ENCODE measurements at regions not wholly inside any gene's neighbourhood (a gene's known extent, or its start where the extent isn't known, plus 50 kb on each side); places are given as distances from the start of the nearest gene placed in this dataset.

DNA sequence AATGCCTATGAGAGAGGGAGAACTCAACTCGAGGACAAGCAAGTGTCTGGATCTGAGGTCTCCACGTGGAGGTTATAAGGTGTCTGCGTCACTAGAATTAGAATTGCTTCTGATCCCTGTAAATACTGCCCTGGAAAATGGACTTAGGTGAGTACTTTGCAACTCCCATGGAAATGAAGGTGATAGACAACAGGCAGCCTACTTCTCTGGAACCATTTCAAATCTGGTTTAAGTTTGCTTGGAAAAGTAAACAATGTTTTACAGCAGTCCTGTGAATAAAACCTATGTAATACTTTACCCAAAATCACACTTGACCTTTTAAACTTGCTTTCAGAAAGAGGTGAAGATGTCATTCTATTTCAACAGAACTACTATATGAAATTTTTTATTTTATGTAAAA, 70.1 kb upstream of the TENT5A start:
- H3K4me1 ChIP-seq (ENCODE audit: control insufficient read depth, insufficient read depth, low read length) = no peaks in the 10 kb centered on the region

GRCh38 chr6:81821449-81821848, 69.0 kb upstream of the TENT5A start:
- Histone ChIP-seq H3K36me3 (ENCODE audit: control insufficient read depth in 2 of 2, insufficient read depth in 1 of 2, low read length in 2 of 2) (no peaks in the 10 kb centered on the region), H3K9me3 (ENCODE audit: control insufficient read depth, insufficient read depth, low read depth, low read length) (no peaks in the 10 kb centered on the region), H3K4me3 (ENCODE audit: low read depth, low read length) (no peak overlapping the region), H3K4me1 (ENCODE audit: control insufficient read depth, insufficient read depth, low read length) (peaks cover under 1% of the 10 kb centered on the region; the same call in 1 of the 2 replicates), H3K27ac (ENCODE audit: extremely low read depth, low read depth, low read length) (no peak overlapping the region)
- TF ChIP-seq, protein P1, sequence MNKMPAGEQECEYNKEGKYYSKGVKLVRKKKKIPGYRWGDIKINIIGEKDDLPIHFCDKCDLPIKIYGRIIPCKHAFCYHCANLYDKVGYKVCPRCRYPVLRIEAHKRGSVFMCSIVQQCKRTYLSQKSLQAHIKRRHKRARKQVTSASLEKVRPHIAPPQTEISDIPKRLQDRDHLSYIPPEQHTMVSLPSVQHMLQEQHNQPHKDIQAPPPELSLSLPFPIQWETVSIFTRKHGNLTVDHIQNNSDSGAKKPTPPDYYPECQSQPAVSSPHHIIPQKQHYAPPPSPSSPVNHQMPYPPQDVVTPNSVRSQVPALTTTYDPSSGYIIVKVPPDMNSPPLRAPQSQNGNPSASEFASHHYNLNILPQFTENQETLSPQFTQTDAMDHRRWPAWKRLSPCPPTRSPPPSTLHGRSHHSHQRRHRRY (tag by site-specific recombination; IDR thresholded peaks at IDR 0.05) = no peak
- TF ChIP-seq ZNF544 (tag by site-specific recombination; IDR thresholded peaks at IDR 0.05) = no peak
- TF ChIP-seq ZNF37A (tag by site-specific recombination; IDR thresholded peaks at IDR 0.05) = no peak
- CTCF ChIA-PET = no interaction called here
- POLR2A ChIA-PET = no interaction called here

More for the DNA sequence above, 70.1 kb upstream of the TENT5A start:
- Histone ChIP-seq H3K4me3 (ENCODE audit: low read depth, low read length) (no peak overlapping the region), H3K36me3 (ENCODE audit: control insufficient read depth in 2 of 2, insufficient read depth in 1 of 2, low read length in 2 of 2) (no peaks in the 10 kb centered on the region), H3K9me3 (ENCODE audit: control insufficient read depth, insufficient read depth, low read depth, low read length) (no peaks in the 10 kb centered on the region), H3K27ac (ENCODE audit: extremely low read depth, low read depth, low read length) (no peak overlapping the region)
- ChIA-PET POLR2A (no interaction called here), CTCF (no interaction called here)
- TF ChIP-seq ZNF549 (tag by site-specific recombination; IDR thresholded peaks at IDR 0.05) (0 out of 2 replicates have a peak, but pooled peaks have one; percentile 32), ZNF398 (tag by site-specific recombination; IDR thresholded peaks at IDR 0.05) (no peak)

DNA sequence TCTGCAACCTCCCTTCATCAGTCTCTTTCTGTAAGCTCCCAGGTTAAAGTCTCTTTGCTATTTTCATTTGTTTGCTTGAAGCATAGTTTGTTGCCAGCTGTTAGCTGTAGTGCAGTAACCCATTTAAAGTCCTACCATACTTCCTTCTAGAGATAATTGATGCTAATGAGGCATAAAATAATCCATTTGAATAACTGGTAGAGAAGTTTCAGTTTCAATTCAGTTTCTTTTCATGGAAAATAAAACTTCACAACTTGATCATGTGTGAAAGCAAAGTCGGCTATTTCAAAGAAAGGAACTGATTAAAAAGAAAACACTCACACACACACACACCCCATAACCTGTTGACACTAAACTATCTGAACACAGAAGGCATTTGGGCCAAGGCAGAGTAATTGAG, 68.5 kb upstream of the TENT5A start:
- peaks cover 3% of the 10 kb centered on the region; the same call in 1 of the 2 replicates for H3K4me1 ChIP-seq (ENCODE audit: control insufficient read depth, insufficient read depth, low read length)
- H3K36me3 ChIP-seq (ENCODE audit: control insufficient read depth in 2 of 2, insufficient read depth in 1 of 2, low read length in 2 of 2) = no peaks in the 10 kb centered on the region
- CTCF ChIA-PET = no interaction called here
- POLR2A ChIA-PET = no interaction called here
- TF ChIP-seq SCRT2 (tag by site-specific recombination; IDR thresholded peaks at IDR 0.05) = peak; percentile 54
- no peak for TF ChIP-seq ZNF639 (tag by site-specific recombination; IDR thresholded peaks at IDR 0.05)
- TF ChIP-seq ZNF654 (tag by site-specific recombination; IDR thresholded peaks at IDR 0.05; ENCODE audit: low read depth) = no peak
- no peak overlapping the region for H3K27ac ChIP-seq (ENCODE audit: extremely low read depth, low read depth, low read length)
- no peak overlapping the region for H3K4me3 ChIP-seq (ENCODE audit: low read depth, low read length)
- no peaks in the 10 kb centered on the region for H3K9me3 ChIP-seq (ENCODE audit: control insufficient read depth, insufficient read depth, low read depth, low read length)

DNA sequence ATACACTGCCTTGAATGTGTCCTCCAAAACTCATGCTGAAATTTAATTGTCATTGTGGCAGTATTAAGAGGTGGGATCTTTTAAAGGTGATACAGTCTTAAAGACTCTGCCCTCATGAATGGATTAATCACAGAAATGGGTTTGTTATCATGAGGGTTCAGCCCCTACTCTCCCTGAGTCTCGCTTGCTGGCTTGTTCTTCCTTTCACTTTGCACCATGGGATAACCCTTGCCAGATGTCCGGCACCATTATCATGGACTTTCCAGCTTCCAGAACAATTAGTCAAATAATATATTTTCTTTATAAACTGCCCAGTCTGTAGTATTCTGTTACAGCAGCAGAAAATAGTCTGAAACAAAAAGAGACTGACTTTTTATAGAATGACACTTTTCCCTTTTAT, 67.9 kb upstream of the TENT5A start:
- peaks cover 3% of the 10 kb centered on the region; the same call in 1 of the 2 replicates for H3K4me1 ChIP-seq (ENCODE audit: control insufficient read depth, insufficient read depth, low read length)
- TF ChIP-seq ZNF350 (tag by site-specific recombination; IDR thresholded peaks at IDR 0.05) (no peak), ZNF148 (tag by site-specific recombination; IDR thresholded peaks at IDR 0.05; ENCODE audit: borderline replicate concordance) (no peak), ZIC2 (tag by site-specific recombination; IDR thresholded peaks at IDR 0.05) (no peak), ZBTB20 (tag by site-specific recombination; IDR thresholded peaks at IDR 0.05) (no peak), TCF7L2 (IDR thresholded peaks at IDR 0.05; ENCODE audit: borderline replicate concordance, low read depth, low read length) (no peak), ZNF239 (tag by site-specific recombination; IDR thresholded peaks at IDR 0.05) (no peak), ZNF133 (tag by site-specific recombination; IDR thresholded peaks at IDR 0.05) (no peak), ZNF639 (tag by site-specific recombination; IDR thresholded peaks at IDR 0.05) (no peak), ZNF221 (tag by site-specific recombination; IDR thresholded peaks at IDR 0.05; ENCODE audit: borderline replicate concordance) (no peak), ZNF391 (tag by site-specific recombination; IDR thresholded peaks at IDR 0.05; ENCODE audit: borderline replicate concordance, low read depth) (no peak), ZNF223 (tag by site-specific recombination; IDR thresholded peaks at IDR 0.05) (no peak), ZNF473 (tag by site-specific recombination; IDR thresholded peaks at IDR 0.05) (no peak)
- no peaks in the 10 kb centered on the region for H3K36me3 ChIP-seq (ENCODE audit: control insufficient read depth in 2 of 2, insufficient read depth in 1 of 2, low read length in 2 of 2)
- no peaks in the 10 kb centered on the region for H3K9me3 ChIP-seq (ENCODE audit: control insufficient read depth, insufficient read depth, low read depth, low read length)
- H3K27ac ChIP-seq (ENCODE audit: extremely low read depth, low read depth, low read length) = no peak overlapping the region
- ChIA-PET POLR2A (no interaction called here), CTCF (interaction anchor here (0.5 kb wide), 1 partner anchor 28 kb away, joined by 3 read pairs; no protein-coding TSS in a partner anchor)
- no peak overlapping the region for H3K4me3 ChIP-seq (ENCODE audit: low read depth, low read length)

Data from HEK293 (cell line).